ENCODE measurements at regions not wholly inside any gene's neighbourhood (a gene's known extent, or its start where the extent isn't known, plus 50 kb on each side); places are given as distances from the start of the nearest gene placed in this dataset.

- Histone ChIP-seq H3K4me3 (ENCODE audit: insufficient read depth, low read depth, low read length) (no peak overlapping the region), H3K4me1 (ENCODE audit: control insufficient read depth, insufficient read depth, low read length) (no peaks in the 10 kb centered on the region), H3K9me3 (ENCODE audit: control insufficient read depth, low read length) (no peaks in the 10 kb centered on the region), H3K36me3 (ENCODE audit: control insufficient read depth, insufficient read depth, low read length) (no peaks in the 10 kb centered on the region), H3K27me3 (ENCODE audit: control insufficient read depth, insufficient read depth, low read length, poor library complexity, severe bottlenecking) (no peaks in the 10 kb centered on the region), H3K27ac (ENCODE audit: insufficient read depth, low read depth, low read length, poor library complexity, severe bottlenecking) (no peak overlapping the region)
- WGBS, 2 experiments = 93 to 98% methylated on average over 5 to 7 of the region's 7 CpGs
These were observed 114.1 kb upstream of the NRP1 start for GRCh38 chr10:33448421-33449140.

DNA sequence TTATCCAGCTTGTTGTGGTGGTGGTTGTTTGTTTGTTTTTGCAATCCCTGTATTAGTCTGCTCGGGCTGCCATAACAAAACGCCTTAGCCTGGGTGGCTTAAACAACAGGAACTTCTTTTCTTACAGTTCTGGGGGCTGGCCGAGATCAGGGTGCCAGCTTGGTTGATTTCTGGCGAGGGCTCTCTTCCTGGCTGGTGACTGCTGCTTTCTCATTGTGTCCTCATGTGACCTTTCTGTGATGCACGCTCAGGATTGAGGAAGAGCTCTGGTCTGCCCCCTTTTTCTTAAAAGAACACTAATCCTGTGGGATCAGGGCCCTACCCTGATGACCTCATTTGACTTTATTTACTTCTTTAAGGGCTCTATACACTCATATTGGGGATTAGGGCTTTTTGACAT lies 107.1 kb upstream of the NRP1 start:
- no peak overlapping the region for H3K4me3 ChIP-seq (ENCODE audit: insufficient read depth, low read depth, low read length)
- H3K4me1 ChIP-seq (ENCODE audit: control insufficient read depth, insufficient read depth, low read length) = no peaks in the 10 kb centered on the region
- H3K9me3 ChIP-seq (ENCODE audit: control insufficient read depth, low read length) = no peaks in the 10 kb centered on the region
- WGBS, 2 experiments = 72 to 77% methylated on average over 5 of the region's 5 CpGs
- no peaks in the 10 kb centered on the region for H3K27me3 ChIP-seq (ENCODE audit: control insufficient read depth, insufficient read depth, low read length, poor library complexity, severe bottlenecking)
- no peak overlapping the region for H3K27ac ChIP-seq (ENCODE audit: insufficient read depth, low read depth, low read length, poor library complexity, severe bottlenecking)
- no peaks in the 10 kb centered on the region for H3K36me3 ChIP-seq (ENCODE audit: control insufficient read depth, insufficient read depth, low read length)

- H3K9me3 ChIP-seq (ENCODE audit: control insufficient read depth, low read length) = no peaks in the 10 kb centered on the region
- no peaks in the 10 kb centered on the region for H3K27me3 ChIP-seq (ENCODE audit: control insufficient read depth, insufficient read depth, low read length, poor library complexity, severe bottlenecking)
- no peaks in the 10 kb centered on the region for H3K4me1 ChIP-seq (ENCODE audit: control insufficient read depth, insufficient read depth, low read length)
- no peak overlapping the region for H3K4me3 ChIP-seq (ENCODE audit: insufficient read depth, low read depth, low read length)
- no peak overlapping the region for H3K27ac ChIP-seq (ENCODE audit: insufficient read depth, low read depth, low read length, poor library complexity, severe bottlenecking)
- 92 to 95% methylated on average over 4 of the region's 4 CpGs for WGBS, 2 experiments
- H3K36me3 ChIP-seq (ENCODE audit: control insufficient read depth, insufficient read depth, low read length) = no peaks in the 10 kb centered on the region
These were observed 100.5 kb upstream of the NRP1 start for GRCh38 chr10:33434933-33435332.

DNA sequence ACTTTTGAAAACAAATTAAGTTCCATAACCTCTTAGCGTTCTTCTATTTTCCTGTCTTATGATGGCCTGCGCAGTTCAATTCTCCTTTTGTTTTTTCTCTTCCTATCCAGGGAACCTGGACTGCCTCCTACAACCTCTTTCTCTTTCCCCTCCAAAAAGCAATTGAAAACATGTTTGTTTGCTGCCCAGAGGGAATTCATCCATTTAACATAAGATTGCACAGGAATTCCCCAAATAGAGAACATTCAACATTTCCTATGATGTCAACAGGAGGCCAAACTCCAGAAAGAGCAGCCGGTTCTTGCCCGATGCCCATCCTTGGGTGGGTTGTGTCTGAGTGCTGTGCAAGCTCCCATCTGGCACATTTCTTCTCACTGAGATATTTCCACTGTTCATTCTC lies 94.2 kb upstream of the NRP1 start:
- Histone ChIP-seq H3K4me1 (ENCODE audit: control insufficient read depth, insufficient read depth, low read length) (no peaks in the 10 kb centered on the region), H3K27ac (ENCODE audit: insufficient read depth, low read depth, low read length, poor library complexity, severe bottlenecking) (no peak overlapping the region), H3K36me3 (ENCODE audit: control insufficient read depth, insufficient read depth, low read length) (no peaks in the 10 kb centered on the region), H3K27me3 (ENCODE audit: control insufficient read depth, insufficient read depth, low read length, poor library complexity, severe bottlenecking) (no peaks in the 10 kb centered on the region), H3K4me3 (ENCODE audit: insufficient read depth, low read depth, low read length) (no peak overlapping the region), H3K9me3 (ENCODE audit: control insufficient read depth, low read length) (no peaks in the 10 kb centered on the region)
- 90 to 96% methylated on average over 4 of the region's 4 CpGs for WGBS, 2 experiments

- 92 to 97% methylated on average over 4 to 5 of the region's 5 CpGs for WGBS, 2 experiments
These were observed 88.7 kb upstream of the NRP1 start for GRCh38 chr10:33423154-33423529.

GRCh38 chr10:33422471-33423153 lies 88.1 kb upstream of the NRP1 start:
- 80% methylated on average over 8 to 10 of the region's 10 CpGs for WGBS, 2 experiments
- Histone ChIP-seq H3K4me3 (ENCODE audit: insufficient read depth, low read depth, low read length) (no peak overlapping the region), H3K27me3 (ENCODE audit: control insufficient read depth, insufficient read depth, low read length, poor library complexity, severe bottlenecking) (no peaks in the 10 kb centered on the region), H3K4me1 (ENCODE audit: control insufficient read depth, insufficient read depth, low read length) (peaks cover 8% of the 10 kb centered on the region), H3K36me3 (ENCODE audit: control insufficient read depth, insufficient read depth, low read length) (no peaks in the 10 kb centered on the region), H3K27ac (ENCODE audit: insufficient read depth, low read depth, low read length, poor library complexity, severe bottlenecking) (no peak overlapping the region), H3K9me3 (ENCODE audit: control insufficient read depth, low read length) (no peaks in the 10 kb centered on the region)

More at GRCh38 chr10:33423154-33423529, 88.7 kb upstream of the NRP1 start:
- Histone ChIP-seq H3K36me3 (ENCODE audit: control insufficient read depth, insufficient read depth, low read length) (no peaks in the 10 kb centered on the region), H3K27ac (ENCODE audit: insufficient read depth, low read depth, low read length, poor library complexity, severe bottlenecking) (no peak overlapping the region), H3K9me3 (ENCODE audit: control insufficient read depth, low read length) (no peaks in the 10 kb centered on the region), H3K27me3 (ENCODE audit: control insufficient read depth, insufficient read depth, low read length, poor library complexity, severe bottlenecking) (no peaks in the 10 kb centered on the region), H3K4me1 (ENCODE audit: control insufficient read depth, insufficient read depth, low read length) (peaks cover 8% of the 10 kb centered on the region), H3K4me3 (ENCODE audit: insufficient read depth, low read depth, low read length) (no peak overlapping the region)

DNA sequence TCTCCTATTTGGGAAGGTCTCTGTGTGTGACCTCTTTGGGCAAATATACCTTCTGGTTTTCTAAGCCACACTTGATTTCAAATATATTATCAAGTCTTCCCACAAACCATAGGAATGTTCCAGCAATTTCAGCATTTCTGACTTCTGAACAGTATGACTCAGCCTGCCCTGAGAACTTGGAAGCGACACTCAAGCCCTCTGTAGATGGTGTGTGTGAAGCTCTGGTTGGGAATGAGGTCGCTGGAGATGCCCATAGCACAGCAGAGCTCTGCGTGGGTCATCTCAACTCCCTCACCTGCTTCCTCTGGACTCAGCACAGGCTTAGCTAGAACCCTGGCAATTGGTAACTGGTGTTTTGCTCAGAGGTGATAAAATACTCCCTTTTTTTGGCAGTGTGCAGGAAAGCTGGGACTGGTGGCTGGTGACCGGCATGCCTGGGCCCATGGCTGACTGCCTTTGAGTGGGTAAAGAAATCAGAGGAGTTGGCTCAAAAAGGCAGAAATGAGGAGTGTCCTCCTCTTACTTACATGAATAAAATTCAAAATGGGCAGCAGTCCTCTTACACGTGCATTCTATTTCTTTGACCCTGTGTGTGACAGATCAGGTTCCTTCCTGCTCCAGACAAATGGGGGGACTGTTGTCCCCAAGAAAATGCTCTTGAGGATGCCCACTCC lies 87.5 kb upstream of the NRP1 start:
- Histone ChIP-seq H3K36me3 (ENCODE audit: control insufficient read depth, insufficient read depth, low read length) (no peaks in the 10 kb centered on the region), H3K27me3 (ENCODE audit: control insufficient read depth, insufficient read depth, low read length, poor library complexity, severe bottlenecking) (no peaks in the 10 kb centered on the region), H3K4me3 (ENCODE audit: insufficient read depth, low read depth, low read length) (no peak overlapping the region), H3K9me3 (ENCODE audit: control insufficient read depth, low read length) (no peaks in the 10 kb centered on the region), H3K4me1 (ENCODE audit: control insufficient read depth, insufficient read depth, low read length) (peaks cover 8% of the 10 kb centered on the region), H3K27ac (ENCODE audit: insufficient read depth, low read depth, low read length, poor library complexity, severe bottlenecking) (no peak overlapping the region)
- 92 to 96% methylated on average over 5 of the region's 5 CpGs for WGBS, 2 experiments

GRCh38 chr10:33419311-33419710 lies 84.8 kb upstream of the NRP1 start:
- Histone ChIP-seq H3K4me3 (ENCODE audit: insufficient read depth, low read depth, low read length) (no peak overlapping the region), H3K27me3 (ENCODE audit: control insufficient read depth, insufficient read depth, low read length, poor library complexity, severe bottlenecking) (no peaks in the 10 kb centered on the region), H3K9me3 (ENCODE audit: control insufficient read depth, low read length) (no peaks in the 10 kb centered on the region), H3K4me1 (ENCODE audit: control insufficient read depth, insufficient read depth, low read length) (peaks cover 8% of the 10 kb centered on the region), H3K36me3 (ENCODE audit: control insufficient read depth, insufficient read depth, low read length) (no peaks in the 10 kb centered on the region), H3K27ac (ENCODE audit: insufficient read depth, low read depth, low read length, poor library complexity, severe bottlenecking) (no peak overlapping the region)
- 86 to 88% methylated on average over 3 of the region's 3 CpGs for WGBS, 2 experiments

DNA sequence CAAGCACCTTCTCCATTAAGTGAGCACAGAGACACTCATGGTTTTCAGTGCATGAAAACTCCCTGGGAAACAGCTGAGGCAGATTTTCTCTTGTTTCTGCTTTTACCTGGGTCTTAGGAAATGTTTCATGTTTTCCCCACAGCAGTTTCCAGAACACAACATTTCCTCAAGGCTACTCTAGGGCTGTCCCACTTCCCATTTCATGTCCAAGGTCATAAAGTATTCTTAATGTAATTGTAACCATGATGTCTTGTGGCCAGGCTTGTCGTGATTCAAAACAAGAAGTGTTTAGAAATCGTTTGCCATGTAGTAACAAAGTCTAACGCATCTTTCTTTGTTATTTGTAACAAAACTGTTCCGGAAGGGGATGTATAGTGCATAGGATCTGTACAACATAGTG lies 83.8 kb upstream of the NRP1 start:
- no peak overlapping the region for H3K27ac ChIP-seq (ENCODE audit: insufficient read depth, low read depth, low read length, poor library complexity, severe bottlenecking)
- no peaks in the 10 kb centered on the region for H3K27me3 ChIP-seq (ENCODE audit: control insufficient read depth, insufficient read depth, low read length, poor library complexity, severe bottlenecking)
- WGBS, 2 experiments = 95 to 96% methylated on average over 4 of the region's 4 CpGs
- no peaks in the 10 kb centered on the region for H3K9me3 ChIP-seq (ENCODE audit: control insufficient read depth, low read length)
- H3K4me1 ChIP-seq (ENCODE audit: control insufficient read depth, insufficient read depth, low read length) = peaks cover 8% of the 10 kb centered on the region
- H3K4me3 ChIP-seq (ENCODE audit: insufficient read depth, low read depth, low read length) = no peak overlapping the region
- H3K36me3 ChIP-seq (ENCODE audit: control insufficient read depth, insufficient read depth, low read length) = no peaks in the 10 kb centered on the region

- H3K27me3 ChIP-seq (ENCODE audit: control insufficient read depth, insufficient read depth, low read length, poor library complexity, severe bottlenecking) = no peaks in the 10 kb centered on the region
- H3K4me3 ChIP-seq (ENCODE audit: insufficient read depth, low read depth, low read length) = no peak overlapping the region
- H3K36me3 ChIP-seq (ENCODE audit: control insufficient read depth, insufficient read depth, low read length) = no peaks in the 10 kb centered on the region
- 93 to 95% methylated on average over 6 of the region's 6 CpGs for WGBS, 2 experiments
- no peaks in the 10 kb centered on the region for H3K4me1 ChIP-seq (ENCODE audit: control insufficient read depth, insufficient read depth, low read length)
- H3K27ac ChIP-seq (ENCODE audit: insufficient read depth, low read depth, low read length, poor library complexity, severe bottlenecking) = no peak overlapping the region
- no peaks in the 10 kb centered on the region for H3K9me3 ChIP-seq (ENCODE audit: control insufficient read depth, low read length)
These were observed 82.2 kb upstream of the NRP1 start for GRCh38 chr10:33416691-33417090.

Measured in ectodermal cell (in vitro differentiated cells).